ENCODE measurements at regions not wholly inside any gene's neighbourhood (a gene's known extent, or its start where the extent isn't known, plus 50 kb on each side); places are given as distances from the start of the nearest gene placed in this dataset.
"Not testable (repeated sequence)": the region's sequence is repeated elsewhere in the genome, so short reads cannot be mapped to it uniquely, and the experiment has no call there.

DNA sequence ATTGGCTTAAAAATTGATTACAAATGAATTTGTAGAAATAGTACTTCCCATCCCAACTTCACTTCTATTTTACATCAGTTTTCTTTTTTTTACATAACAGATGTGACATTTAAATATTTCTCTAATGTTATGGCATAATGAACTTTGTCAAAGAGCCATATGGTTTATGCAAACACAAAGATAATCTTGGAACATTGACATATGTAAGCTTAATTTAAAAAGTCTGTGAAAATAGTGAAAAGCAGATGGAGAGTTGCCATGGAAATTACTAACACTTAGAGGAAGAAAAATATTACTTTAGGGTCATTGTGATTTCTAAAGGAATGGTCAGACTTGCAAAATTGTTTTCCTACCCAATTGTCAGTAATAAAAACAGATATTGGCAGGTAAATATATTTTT, 232.4 kb downstream of the AEBP2 start:
- H3K9me3 ChIP-seq (ENCODE audit: insufficient read depth, low read depth, low read length) = no peaks in the 10 kb centered on the region
- no peaks in the 10 kb centered on the region for H3K4me1 ChIP-seq (ENCODE audit: insufficient read depth, low read length)
- no peaks in the 10 kb centered on the region for H3K27me3 ChIP-seq (ENCODE audit: insufficient read depth, low read length)
- H3K9ac ChIP-seq (ENCODE audit: low read depth, low read length) = no peak overlapping the region
- no peaks in the 10 kb centered on the region for H3K36me3 ChIP-seq (ENCODE audit: insufficient read depth, low read length)
- H3K27ac ChIP-seq (ENCODE audit: low read depth, low read length) = no peak overlapping the region
- H3K4me3 ChIP-seq (ENCODE audit: low read length) = no peak overlapping the region

DNA sequence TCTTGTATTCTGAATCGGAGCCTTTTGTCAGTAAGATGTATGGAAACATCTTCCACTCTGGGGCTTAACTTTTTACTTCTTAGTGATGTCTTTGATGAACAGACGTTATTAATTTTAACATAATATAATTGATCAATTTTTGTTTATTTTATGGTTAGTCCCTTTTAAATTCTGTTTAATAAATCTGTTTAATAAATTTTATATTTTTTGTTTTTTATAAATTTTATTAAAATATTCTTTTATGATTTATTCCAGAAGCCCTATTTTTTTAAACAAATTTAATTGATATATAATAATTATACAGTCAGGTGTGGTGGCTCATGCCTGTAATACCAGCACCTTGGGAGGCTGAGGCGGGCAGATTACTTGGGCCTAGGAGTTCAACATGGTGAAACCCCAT, 235.1 kb downstream of the AEBP2 start:
- Histone ChIP-seq H3K9me3 (ENCODE audit: insufficient read depth, low read depth, low read length) (no peaks in the 10 kb centered on the region), H3K27ac (ENCODE audit: low read depth, low read length) (no peak overlapping the region), H3K4me3 (ENCODE audit: low read length) (no peak overlapping the region), H3K9ac (ENCODE audit: low read depth, low read length) (no peak overlapping the region), H3K4me1 (ENCODE audit: insufficient read depth, low read length) (no peaks in the 10 kb centered on the region), H3K36me3 (ENCODE audit: insufficient read depth, low read length) (no peaks in the 10 kb centered on the region), H3K27me3 (ENCODE audit: insufficient read depth, low read length) (no peaks in the 10 kb centered on the region)
- 75% methylated on average over 1 of the region's 3 CpGs for WGBS

DNA sequence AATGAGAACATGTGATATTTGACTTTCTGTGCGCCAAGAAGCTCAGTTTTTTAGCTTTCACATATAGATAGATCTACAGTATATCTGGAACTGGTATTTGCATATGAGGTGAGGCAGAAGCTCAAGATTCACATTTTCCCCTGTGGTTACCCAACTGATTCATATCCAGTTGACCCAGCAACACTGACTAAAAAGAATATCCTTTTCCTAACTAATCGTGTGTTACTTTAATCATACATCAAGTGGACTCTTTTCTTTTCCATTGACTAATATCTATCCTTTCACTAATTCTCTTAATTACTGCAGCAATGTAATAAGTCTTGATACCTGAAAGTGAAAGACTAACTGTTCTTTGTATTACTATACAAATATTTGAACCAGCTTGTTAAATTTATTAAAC, 236.1 kb downstream of the AEBP2 start:
- Histone ChIP-seq H3K9ac (ENCODE audit: low read depth, low read length) (no peak overlapping the region), H3K27me3 (ENCODE audit: insufficient read depth, low read length) (no peaks in the 10 kb centered on the region), H3K4me3 (ENCODE audit: low read length) (no peak overlapping the region), H3K4me1 (ENCODE audit: insufficient read depth, low read length) (no peaks in the 10 kb centered on the region), H3K27ac (ENCODE audit: low read depth, low read length) (no peak overlapping the region), H3K36me3 (ENCODE audit: insufficient read depth, low read length) (no peaks in the 10 kb centered on the region), H3K9me3 (ENCODE audit: insufficient read depth, low read depth, low read length) (no peaks in the 10 kb centered on the region)
- WGBS = 87% methylated on average over 1 of the region's 2 CpGs

DNA sequence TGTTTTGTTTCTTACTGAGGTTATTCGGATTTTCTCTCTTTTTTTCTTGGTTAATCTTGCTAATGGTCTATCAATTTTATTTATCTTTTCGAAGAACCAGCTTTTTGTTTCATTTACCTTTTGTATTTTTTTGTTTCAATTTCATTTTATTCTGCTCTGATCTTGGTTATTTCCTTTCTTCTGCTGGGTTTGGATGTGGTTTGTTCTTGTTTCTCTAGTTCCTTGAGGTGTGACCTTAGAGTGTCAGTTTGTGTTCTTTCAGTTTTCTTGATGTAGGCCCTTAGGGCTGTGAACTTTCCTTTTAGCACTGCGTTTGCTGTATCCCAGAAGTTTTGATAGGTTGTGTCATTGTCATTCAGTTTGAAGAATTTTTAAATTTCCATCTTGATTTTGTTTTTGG, 239.2 kb downstream of the AEBP2 start:
- not testable (repeated sequence) for H3K27me3 ChIP-seq (ENCODE audit: insufficient read depth, low read length); H3K9me3 ChIP-seq (ENCODE audit: insufficient read depth, low read depth, low read length); H3K9ac ChIP-seq (ENCODE audit: low read depth, low read length); H3K4me3 ChIP-seq (ENCODE audit: low read length); H3K4me1 ChIP-seq (ENCODE audit: insufficient read depth, low read length); H3K36me3 ChIP-seq (ENCODE audit: insufficient read depth, low read length); H3K27ac ChIP-seq (ENCODE audit: low read depth, low read length)
- WGBS = 61% methylated on average over 1 of the region's 3 CpGs

DNA sequence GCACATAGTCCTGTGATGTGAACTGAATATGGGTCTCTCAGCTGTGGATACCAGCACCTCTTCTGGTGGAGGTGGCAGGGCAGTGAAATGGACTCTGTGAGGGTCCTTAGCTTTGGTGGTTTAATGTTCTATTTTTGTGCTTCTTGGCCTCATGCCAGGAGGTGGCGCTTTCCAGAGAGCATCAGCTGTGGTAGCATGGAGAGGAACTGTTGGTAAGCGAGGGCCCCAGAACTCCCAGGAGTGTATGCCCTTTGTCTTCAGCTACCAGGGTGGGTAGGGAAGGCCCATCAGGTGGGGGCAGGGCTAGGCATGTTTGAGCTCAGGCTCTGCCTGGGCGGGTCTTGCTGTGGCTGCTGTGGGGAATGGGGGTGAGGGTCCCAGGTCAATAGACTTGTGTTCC, 241.7 kb downstream of the AEBP2 start:
- Histone ChIP-seq H3K27me3 (ENCODE audit: insufficient read depth, low read length) (no peaks in the 10 kb centered on the region), H3K9me3 (ENCODE audit: insufficient read depth, low read depth, low read length) (no peaks in the 10 kb centered on the region), H3K36me3 (ENCODE audit: insufficient read depth, low read length) (no peaks in the 10 kb centered on the region), H3K9ac (ENCODE audit: low read depth, low read length) (no peak overlapping the region), H3K4me3 (ENCODE audit: low read length) (no peak overlapping the region), H3K4me1 (ENCODE audit: insufficient read depth, low read length) (no peaks in the 10 kb centered on the region), H3K27ac (ENCODE audit: low read depth, low read length) (no peak overlapping the region)
- 89% methylated on average over 3 of the region's 3 CpGs for WGBS

DNA sequence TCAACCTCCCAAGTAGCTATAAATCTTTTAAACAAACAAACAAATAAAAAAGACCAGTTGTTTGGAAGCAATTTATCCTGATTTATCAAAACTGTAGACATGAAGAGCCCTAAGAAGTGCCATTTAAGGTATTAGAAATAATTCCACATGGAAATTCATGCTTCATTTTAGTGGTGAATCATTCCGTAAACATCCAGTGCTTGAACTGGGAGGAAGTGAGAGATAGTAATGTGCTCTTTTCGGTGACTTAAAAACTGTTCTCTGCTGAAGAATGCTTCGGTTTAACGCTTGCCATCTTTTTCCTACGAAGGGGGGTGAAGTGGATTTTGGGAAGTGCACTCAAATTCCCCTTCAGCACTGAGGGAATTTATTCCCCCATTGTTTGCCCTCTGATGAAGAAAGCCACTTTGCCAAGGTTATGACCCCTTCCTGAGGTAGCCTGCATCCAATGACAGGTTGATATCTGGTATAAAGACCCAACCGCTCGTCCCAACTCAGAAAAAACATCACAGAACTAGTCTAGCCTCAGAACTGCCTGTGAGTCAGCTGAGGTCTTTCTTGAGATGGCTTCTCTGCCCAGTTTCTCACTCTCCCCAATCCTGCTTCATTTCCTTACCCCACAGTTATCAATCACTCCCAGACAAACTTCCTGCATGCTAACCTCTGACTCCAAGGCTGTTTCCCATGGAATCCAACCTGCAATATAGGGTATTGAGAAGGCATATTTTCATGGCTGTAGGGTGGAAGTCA, 244.1 kb downstream of the AEBP2 start:
- Histone ChIP-seq H3K27ac (ENCODE audit: low read depth, low read length) (no peak overlapping the region), H3K4me1 (ENCODE audit: insufficient read depth, low read length) (no peaks in the 10 kb centered on the region), H3K4me3 (ENCODE audit: low read length) (no peak overlapping the region), H3K27me3 (ENCODE audit: insufficient read depth, low read length) (no peaks in the 10 kb centered on the region), H3K36me3 (ENCODE audit: insufficient read depth, low read length) (no peaks in the 10 kb centered on the region), H3K9me3 (ENCODE audit: insufficient read depth, low read depth, low read length) (no peaks in the 10 kb centered on the region), H3K9ac (ENCODE audit: low read depth, low read length) (no peak overlapping the region)
- 86% methylated on average over 7 of the region's 7 CpGs for WGBS

DNA sequence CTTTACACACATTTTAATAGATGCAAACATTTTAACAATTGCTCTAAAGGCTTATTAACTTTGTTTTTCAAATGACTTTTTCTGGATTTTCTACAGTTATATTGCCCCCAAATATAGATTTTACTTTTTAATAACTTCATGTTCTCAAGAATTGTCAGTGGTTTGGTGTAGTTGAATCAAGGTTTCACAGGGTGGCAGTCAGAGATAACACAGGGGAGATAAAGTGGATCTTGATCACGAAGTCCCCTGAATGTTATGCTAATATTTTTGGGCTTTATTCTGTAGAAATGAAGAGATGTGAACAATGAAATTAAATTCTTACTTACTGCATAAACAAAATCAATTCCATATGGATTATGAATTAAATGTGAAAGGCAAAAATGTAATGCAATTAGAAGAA, 248.1 kb downstream of the AEBP2 start:
- no peaks in the 10 kb centered on the region for H3K9me3 ChIP-seq (ENCODE audit: insufficient read depth, low read depth, low read length)
- 87% methylated on average over 1 of the region's 1 CpG for WGBS
- H3K4me1 ChIP-seq (ENCODE audit: insufficient read depth, low read length) = no peaks in the 10 kb centered on the region
- no peak overlapping the region for H3K9ac ChIP-seq (ENCODE audit: low read depth, low read length)
- H3K27me3 ChIP-seq (ENCODE audit: insufficient read depth, low read length) = no peaks in the 10 kb centered on the region
- no peak overlapping the region for H3K4me3 ChIP-seq (ENCODE audit: low read length)
- H3K36me3 ChIP-seq (ENCODE audit: insufficient read depth, low read length) = no peaks in the 10 kb centered on the region
- no peak overlapping the region for H3K27ac ChIP-seq (ENCODE audit: low read depth, low read length)

DNA sequence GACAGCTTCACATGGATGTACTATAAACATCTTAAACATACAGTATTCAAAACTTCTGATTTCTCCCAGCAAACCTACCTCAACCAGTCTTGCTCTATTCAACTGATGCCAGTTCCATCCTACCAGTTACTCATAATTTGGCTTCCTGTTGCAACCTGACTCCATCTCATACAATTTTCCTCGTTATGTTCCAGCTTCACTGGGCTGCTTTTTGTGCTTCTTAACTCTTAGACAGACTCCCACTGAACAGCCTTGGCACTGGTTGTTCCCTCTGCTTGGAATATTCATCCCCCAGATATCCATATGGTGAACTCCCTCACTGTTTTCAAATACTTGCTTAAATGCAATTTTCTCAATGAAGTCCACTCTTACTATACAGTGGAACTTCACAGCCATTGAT, 249.2 kb downstream of the AEBP2 start:
- Histone ChIP-seq H3K9ac (ENCODE audit: low read depth, low read length) (no peak overlapping the region), H3K4me1 (ENCODE audit: insufficient read depth, low read length) (no peaks in the 10 kb centered on the region), H3K9me3 (ENCODE audit: insufficient read depth, low read depth, low read length) (no peaks in the 10 kb centered on the region), H3K27me3 (ENCODE audit: insufficient read depth, low read length) (no peaks in the 10 kb centered on the region), H3K27ac (ENCODE audit: low read depth, low read length) (no peak overlapping the region), H3K4me3 (ENCODE audit: low read length) (no peak overlapping the region), H3K36me3 (ENCODE audit: insufficient read depth, low read length) (no peaks in the 10 kb centered on the region)
- 90% methylated on average over 1 of the region's 1 CpG for WGBS

DNA sequence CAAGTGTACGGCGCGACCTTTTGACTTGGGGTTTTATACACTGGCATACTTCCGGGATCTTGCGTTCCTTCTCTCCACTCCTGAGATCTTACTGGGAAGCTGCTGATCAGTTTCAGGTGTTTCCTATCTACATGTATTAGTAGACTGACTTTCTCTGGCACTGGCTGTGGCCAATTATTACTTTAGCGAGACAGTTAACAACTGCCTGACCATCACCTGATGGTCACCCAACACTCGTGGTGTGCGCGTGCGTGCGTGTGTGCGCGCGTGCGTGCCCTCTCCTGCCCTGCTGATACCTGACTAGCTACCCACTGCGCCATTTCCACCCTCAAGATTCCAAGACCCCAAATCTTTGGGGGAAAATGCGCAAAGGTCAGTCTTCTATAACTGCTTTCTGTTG, 249.9 kb downstream of the AEBP2 start:
- H3K36me3 ChIP-seq (ENCODE audit: insufficient read depth, low read length) = no peaks in the 10 kb centered on the region
- H3K9me3 ChIP-seq (ENCODE audit: insufficient read depth, low read depth, low read length) = no peaks in the 10 kb centered on the region
- 95% methylated on average over 17 of the region's 17 CpGs for WGBS
- H3K27ac ChIP-seq (ENCODE audit: low read depth, low read length) = no peak overlapping the region
- H3K4me3 ChIP-seq (ENCODE audit: low read length) = no peak overlapping the region
- H3K27me3 ChIP-seq (ENCODE audit: insufficient read depth, low read length) = no peaks in the 10 kb centered on the region
- no peak overlapping the region for H3K9ac ChIP-seq (ENCODE audit: low read depth, low read length)
- H3K4me1 ChIP-seq (ENCODE audit: insufficient read depth, low read length) = no peaks in the 10 kb centered on the region

DNA sequence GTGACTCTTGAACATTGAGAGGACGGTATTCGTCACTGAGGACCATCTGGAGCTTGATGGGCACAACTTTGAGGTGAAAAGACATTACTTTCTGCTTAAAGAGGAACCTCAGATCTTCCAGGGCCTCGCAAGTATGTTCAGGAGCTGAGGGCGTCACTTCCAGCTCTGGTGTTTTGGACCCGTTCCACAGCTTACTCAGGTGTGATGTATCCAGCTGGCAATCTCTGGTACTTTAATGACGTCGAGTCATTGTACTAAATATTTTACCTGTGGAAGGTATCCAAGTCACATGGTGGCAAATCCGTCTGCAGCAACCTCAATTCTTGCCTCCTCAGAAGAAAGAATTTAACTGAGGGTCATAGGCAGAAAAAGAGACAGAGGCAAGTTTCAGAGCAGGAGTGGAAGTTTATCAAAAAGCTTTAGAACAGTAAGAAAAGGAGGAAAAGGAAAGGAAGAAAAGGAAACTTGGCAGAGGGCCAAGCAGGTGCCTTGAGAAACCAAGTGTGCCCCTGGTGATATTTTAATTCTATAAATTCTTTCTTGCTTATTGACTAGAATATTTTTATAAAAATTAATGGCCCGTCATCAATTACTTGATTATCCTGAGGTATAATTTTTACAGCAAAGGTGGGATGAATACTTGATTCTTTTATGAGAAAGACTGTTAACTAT, 250.6 kb downstream of the AEBP2 start:
- Histone ChIP-seq H3K4me1 (ENCODE audit: insufficient read depth, low read length) (no peaks in the 10 kb centered on the region), H3K36me3 (ENCODE audit: insufficient read depth, low read length) (no peaks in the 10 kb centered on the region), H3K9me3 (ENCODE audit: insufficient read depth, low read depth, low read length) (no peaks in the 10 kb centered on the region), H3K4me3 (ENCODE audit: low read length) (no peak overlapping the region), H3K9ac (ENCODE audit: low read depth, low read length) (no peak overlapping the region), H3K27me3 (ENCODE audit: insufficient read depth, low read length) (no peaks in the 10 kb centered on the region), H3K27ac (ENCODE audit: low read depth, low read length) (no peak overlapping the region)
- 91% methylated on average over 9 of the region's 9 CpGs for WGBS

DNA sequence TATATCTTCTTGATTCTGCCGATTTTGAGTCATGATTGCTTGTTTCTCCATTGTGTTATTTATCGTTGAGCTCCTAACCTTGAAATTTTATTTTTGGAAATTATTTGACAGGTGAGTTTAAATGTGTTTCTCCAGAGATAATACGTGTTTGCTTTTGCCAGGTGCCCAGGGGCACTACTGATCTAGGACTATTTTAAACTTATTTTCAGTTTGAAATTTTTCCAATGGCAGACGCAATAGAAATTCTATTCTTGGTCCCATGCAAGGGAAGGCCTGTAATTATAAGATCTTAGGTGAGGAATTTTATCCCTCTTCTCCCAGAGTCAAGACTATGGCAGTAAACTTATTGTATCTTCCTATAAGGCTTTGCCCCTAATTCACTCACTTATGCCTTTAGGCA, 252.8 kb downstream of the AEBP2 start:
- Histone ChIP-seq H3K36me3 (ENCODE audit: insufficient read depth, low read length) (no peaks in the 10 kb centered on the region), H3K27me3 (ENCODE audit: insufficient read depth, low read length) (no peaks in the 10 kb centered on the region), H3K4me1 (ENCODE audit: insufficient read depth, low read length) (no peaks in the 10 kb centered on the region), H3K9me3 (ENCODE audit: insufficient read depth, low read depth, low read length) (no peaks in the 10 kb centered on the region), H3K9ac (ENCODE audit: low read depth, low read length) (no peak overlapping the region), H3K27ac (ENCODE audit: low read depth, low read length) (no peak overlapping the region), H3K4me3 (ENCODE audit: low read length) (no peak overlapping the region)
- WGBS = 90% methylated on average over 3 of the region's 4 CpGs

DNA sequence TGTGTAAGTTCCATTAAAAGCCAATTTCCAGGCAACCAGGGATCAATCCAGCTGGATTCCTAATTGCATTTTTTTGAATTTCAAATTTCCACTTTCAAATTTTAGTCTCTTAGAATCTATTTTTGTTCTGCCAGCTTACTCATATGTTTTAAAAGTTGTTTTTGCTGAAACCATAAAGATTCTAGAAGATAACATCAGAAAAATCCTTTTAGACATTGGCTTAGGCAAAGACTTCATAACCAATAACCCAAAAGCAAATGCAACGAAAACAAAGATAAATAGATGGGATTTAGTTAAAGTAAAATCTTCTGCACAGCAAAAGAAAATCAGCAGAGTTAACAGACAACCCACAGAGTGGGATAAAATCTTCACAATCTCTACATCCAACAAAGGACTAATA, 253.3 kb downstream of the AEBP2 start:
- no peak overlapping the region for H3K27ac ChIP-seq (ENCODE audit: low read depth, low read length)
- no peak overlapping the region for H3K9ac ChIP-seq (ENCODE audit: low read depth, low read length)
- H3K4me3 ChIP-seq (ENCODE audit: low read length) = no peak overlapping the region
- WGBS = no CpG with 5 or more reads among the region's 1 CpG
- H3K4me1 ChIP-seq (ENCODE audit: insufficient read depth, low read length) = no peaks in the 10 kb centered on the region
- H3K9me3 ChIP-seq (ENCODE audit: insufficient read depth, low read depth, low read length) = no peaks in the 10 kb centered on the region
- no peaks in the 10 kb centered on the region for H3K36me3 ChIP-seq (ENCODE audit: insufficient read depth, low read length)
- no peaks in the 10 kb centered on the region for H3K27me3 ChIP-seq (ENCODE audit: insufficient read depth, low read length)

Data from HUES64 (cell line).